Smooth muscle cell (in vitro differentiated cells): ENCODE measurements at regions not wholly inside any gene's neighbourhood (a gene's known extent, or its start where the extent isn't known, plus 50 kb on each side); places are given as distances from the start of the nearest gene placed in this dataset.

Source experiments
- DNase-seq: peaks from one replicate; lab custom pipeline; 2025; ENCODE audit not compliant: unreplicated experiment; lab: John Stamatoyannopoulos, UW
- H2AFZ ChIP-seq: fragments of 200-600 bp; sonication (generic); 2 replicates; pipeline ENCODE4 v1.6.0; 2016; ENCODE audit warnings: antibody characterized with exemption, low read depth, mild to moderate bottlenecking
- H3F3A ChIP-seq: fragments of 200-600 bp; sonication (generic); 2 replicates; pipeline ENCODE4 v1.6.0; 2017; ENCODE audit warnings: antibody characterized with exemption, low read depth
- H3K27ac ChIP-seq: fragments of 200-600 bp; sonication (generic); 2 replicates; pipeline ENCODE4 v1.5.1; 2016; ENCODE audit warnings: low read depth, mild to moderate bottlenecking
- H3K27me3 ChIP-seq: fragments of 200-600 bp; sonication (generic); 2 replicates; pipeline ENCODE4 v1.6.1; 2016; ENCODE audit warnings: low read depth, mild to moderate bottlenecking
- H3K36me3 ChIP-seq: fragments of 200-600 bp; sonication (generic); 2 replicates; pipeline ENCODE4 v1.5.1; 2016; ENCODE audit warnings: low read depth
- H3K4me1 ChIP-seq: fragments of 200-600 bp; sonication (generic); 2 replicates; pipeline ENCODE4 v1.5.1; 2016; ENCODE audit warnings: low read depth
- H3K4me2 ChIP-seq: fragments of 200-600 bp; sonication (generic); 2 replicates; pipeline ENCODE4 v1.6.0; 2016; ENCODE audit warnings: mild to moderate bottlenecking
- H3K4me3 ChIP-seq: fragments of 200-600 bp; sonication (generic); 2 replicates; pipeline ENCODE4 v1.5.1; 2016; ENCODE audit warnings: mild to moderate bottlenecking
- H3K79me2 ChIP-seq: fragments of 200-600 bp; sonication (generic); 2 replicates; pipeline ENCODE4 v1.6.0; 2016; ENCODE audit warnings: low read depth, mild to moderate bottlenecking
- H3K9ac ChIP-seq: fragments of 200-600 bp; sonication (generic); 2 replicates; pipeline ENCODE4 v1.6.0; 2016; ENCODE audit warnings: low read depth
- H3K9me3 ChIP-seq: fragments of 200-600 bp; sonication (generic); replicated peaks from 2 replicates; pipeline ENCODE4 v1.5.1; 2016; ENCODE audit warnings: low read depth
- H4K20me1 ChIP-seq: fragments of 200-600 bp; sonication (generic); 2 replicates; pipeline ENCODE4 v1.6.0; 2016; ENCODE audit warnings: low read depth
- WGBS: methylation state at CpG from one replicate; pipeline ENCODE4 v1.1.7; 2016; ENCODE audit warnings: low lambda C conversion rate; 5-methylcytosine and 5-hydroxymethylcytosine counted together
- TF ChIP-seq, protein P1 (sequence below): fragments of 200-600 bp; sonication (generic); IDR thresholded peaks from 2 replicates; pipeline ENCODE4 v1.5.1; 2017; ENCODE audit warnings: borderline replicate concordance, mild to moderate bottlenecking, antibody characterized with exemption; ENCODE audit not compliant: insufficient read depth, poor library complexity, severe bottlenecking

DNA sequence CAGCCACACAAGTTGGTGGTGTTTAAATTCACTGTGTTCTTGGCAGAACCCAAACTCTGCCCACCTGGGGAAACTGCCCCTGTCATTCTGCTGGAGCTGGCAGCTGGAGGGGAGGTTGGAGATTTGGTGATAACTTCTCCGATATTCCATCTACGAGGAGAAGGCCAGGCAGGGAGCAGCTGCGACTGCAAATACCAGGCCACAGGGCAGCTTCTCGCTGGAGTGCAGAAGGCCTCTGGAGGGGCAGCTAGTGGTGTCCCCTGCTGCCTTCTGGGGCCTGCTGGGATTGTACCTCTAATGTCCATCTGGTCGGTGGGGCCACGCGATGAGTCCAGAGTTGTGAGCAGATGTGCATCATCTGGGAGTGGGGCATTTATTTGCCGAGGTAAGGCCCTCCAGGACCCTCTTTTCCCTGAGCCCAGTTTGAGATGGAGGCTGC is 98.9 kb downstream of the ACKR3 start:
- 94% methylated on average over 8 of the region's 8 CpGs for WGBS
- H4K20me1 ChIP-seq, result no peaks in the 10 kb centered on the region
- DNase-seq, result no peak
- no peak overlapping the region for H3K9ac ChIP-seq
- H3K4me3 ChIP-seq, result no peak overlapping the region
- H3F3A ChIP-seq, result peaks cover 7% of the 10 kb centered on the region
- no peaks in the 10 kb centered on the region for H3K79me2 ChIP-seq
- TF ChIP-seq, protein P1, sequence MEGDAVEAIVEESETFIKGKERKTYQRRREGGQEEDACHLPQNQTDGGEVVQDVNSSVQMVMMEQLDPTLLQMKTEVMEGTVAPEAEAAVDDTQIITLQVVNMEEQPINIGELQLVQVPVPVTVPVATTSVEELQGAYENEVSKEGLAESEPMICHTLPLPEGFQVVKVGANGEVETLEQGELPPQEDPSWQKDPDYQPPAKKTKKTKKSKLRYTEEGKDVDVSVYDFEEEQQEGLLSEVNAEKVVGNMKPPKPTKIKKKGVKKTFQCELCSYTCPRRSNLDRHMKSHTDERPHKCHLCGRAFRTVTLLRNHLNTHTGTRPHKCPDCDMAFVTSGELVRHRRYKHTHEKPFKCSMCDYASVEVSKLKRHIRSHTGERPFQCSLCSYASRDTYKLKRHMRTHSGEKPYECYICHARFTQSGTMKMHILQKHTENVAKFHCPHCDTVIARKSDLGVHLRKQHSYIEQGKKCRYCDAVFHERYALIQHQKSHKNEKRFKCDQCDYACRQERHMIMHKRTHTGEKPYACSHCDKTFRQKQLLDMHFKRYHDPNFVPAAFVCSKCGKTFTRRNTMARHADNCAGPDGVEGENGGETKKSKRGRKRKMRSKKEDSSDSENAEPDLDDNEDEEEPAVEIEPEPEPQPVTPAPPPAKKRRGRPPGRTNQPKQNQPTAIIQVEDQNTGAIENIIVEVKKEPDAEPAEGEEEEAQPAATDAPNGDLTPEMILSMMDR, result no peak
- no peak overlapping the region for H3K27ac ChIP-seq
- H3K9me3 ChIP-seq, result no peaks in the 10 kb centered on the region
- H2AFZ ChIP-seq, result no peak overlapping the region
- H3K4me2 ChIP-seq, result no peak overlapping the region
- H3K36me3 ChIP-seq, result no peaks in the 10 kb centered on the region
- peaks cover 3% of the 10 kb centered on the region for H3K4me1 ChIP-seq
- H3K27me3 ChIP-seq, result no peaks in the 10 kb centered on the region

DNA sequence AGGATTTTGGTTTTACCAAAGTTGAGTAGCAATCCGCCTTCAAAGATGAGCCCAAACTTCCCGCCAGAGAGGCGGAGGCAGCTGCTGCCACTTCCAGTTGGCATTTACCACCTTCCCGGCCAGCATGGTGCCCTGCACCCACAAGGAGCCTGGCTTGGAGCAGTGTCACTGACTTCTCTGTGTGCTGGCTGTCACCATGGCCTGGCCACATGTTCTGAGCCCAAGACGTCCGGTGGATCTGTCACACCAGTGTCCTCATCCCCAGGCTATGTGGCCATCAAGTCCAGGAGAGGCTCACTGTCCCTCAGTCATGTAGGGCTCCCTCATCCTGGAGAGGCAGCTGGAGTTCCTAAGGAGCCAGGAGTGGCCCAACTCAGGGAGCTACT is 100.6 kb downstream of the ACKR3 start:
- WGBS, result 97% methylated on average over 6 of the region's 6 CpGs
- TF ChIP-seq, protein P1, result no peak
- no peaks in the 10 kb centered on the region for H3K36me3 ChIP-seq
- no peaks in the 10 kb centered on the region for H3K27me3 ChIP-seq
- no peak overlapping the region for H3K9ac ChIP-seq
- no peaks in the 10 kb centered on the region for H3K79me2 ChIP-seq
- no peaks in the 10 kb centered on the region for H3K9me3 ChIP-seq
- no peaks in the 10 kb centered on the region for H4K20me1 ChIP-seq
- no peaks in the 10 kb centered on the region for H3K4me1 ChIP-seq
- H3K27ac ChIP-seq, result no peak overlapping the region
- H3F3A ChIP-seq, result peaks cover under 1% of the 10 kb centered on the region
- DNase-seq, result no peak
- no peak overlapping the region for H3K4me3 ChIP-seq
- no peak overlapping the region for H3K4me2 ChIP-seq
- H2AFZ ChIP-seq, result no peak overlapping the region

DNA sequence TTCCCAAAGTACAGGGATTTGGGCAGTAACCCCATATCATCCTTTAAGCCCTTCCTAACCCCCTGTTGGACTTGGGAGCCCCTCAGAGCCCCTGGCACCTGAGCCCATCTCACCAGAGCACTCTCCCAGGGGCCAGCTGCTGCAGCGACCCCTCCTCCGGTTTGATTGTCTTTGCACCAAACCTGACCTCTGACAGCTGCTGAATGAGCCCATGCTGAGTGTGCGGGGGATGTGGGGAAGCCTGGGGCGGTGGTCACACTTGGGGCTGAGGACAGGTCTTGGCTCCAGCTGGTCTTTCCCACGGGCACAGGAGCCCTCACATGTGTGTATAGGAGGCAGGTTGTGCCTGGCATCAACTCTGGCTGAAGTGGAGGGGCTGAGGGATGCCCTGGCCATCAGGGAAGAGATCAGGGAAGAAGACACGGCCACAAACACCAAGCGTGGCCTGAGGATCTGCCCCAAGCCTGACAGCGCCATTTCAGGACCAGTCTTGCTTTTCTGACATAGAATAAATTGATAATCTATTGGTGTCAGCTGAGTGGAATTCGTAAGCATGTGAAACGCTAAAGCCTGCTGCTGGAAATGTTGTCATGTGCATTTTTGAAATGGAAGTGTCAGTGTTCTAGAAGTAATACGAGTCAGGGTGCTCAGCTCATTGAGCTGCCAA is 102.4 kb downstream of the ACKR3 start:
- TF ChIP-seq, protein P1, result no peak
- 95% methylated on average over 11 of the region's 11 CpGs for WGBS
- Histone ChIP-seq H3K9me3 (no peaks in the 10 kb centered on the region), H3K27me3 (no peaks in the 10 kb centered on the region), H2AFZ (no peak overlapping the region), H3K79me2 (no peaks in the 10 kb centered on the region), H4K20me1 (no peaks in the 10 kb centered on the region), H3K4me2 (no peak overlapping the region), H3K36me3 (no peaks in the 10 kb centered on the region), H3K4me3 (no peak overlapping the region), H3K9ac (no peak overlapping the region), H3K4me1 (no peaks in the 10 kb centered on the region), H3K27ac (no peak overlapping the region), H3F3A (peaks cover 7% of the 10 kb centered on the region)
- DNase-seq, result no peak

DNA sequence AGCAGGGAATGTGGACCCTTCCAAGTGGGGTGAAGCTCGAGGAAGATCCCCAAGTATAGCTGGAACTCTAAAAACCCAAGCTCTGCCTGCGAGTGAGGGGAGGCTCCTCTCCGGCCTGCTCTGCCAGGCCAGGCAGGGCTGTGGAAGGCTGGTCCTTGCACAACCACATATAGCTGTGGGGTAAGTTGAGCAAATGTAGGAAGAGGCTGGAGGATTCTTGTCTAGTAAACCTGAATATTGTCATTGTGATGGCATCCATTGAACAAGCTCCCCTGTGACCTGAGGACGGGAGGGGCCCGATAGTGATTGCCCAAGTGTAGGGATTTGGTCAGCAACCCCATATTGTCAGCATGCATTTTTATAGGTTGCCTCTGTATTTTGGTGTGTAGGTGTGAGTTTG is 103.0 kb downstream of the ACKR3 start:
- H3K4me1 ChIP-seq, result no peaks in the 10 kb centered on the region
- H2AFZ ChIP-seq, result no peak overlapping the region
- TF ChIP-seq, protein P1, result no peak
- H3F3A ChIP-seq, result peaks cover 7% of the 10 kb centered on the region
- no peak overlapping the region for H3K4me3 ChIP-seq
- no peak overlapping the region for H3K27ac ChIP-seq
- H3K36me3 ChIP-seq, result no peaks in the 10 kb centered on the region
- H3K4me2 ChIP-seq, result no peak overlapping the region
- H3K27me3 ChIP-seq, result no peaks in the 10 kb centered on the region
- no peak for DNase-seq
- WGBS, result 87% methylated on average over 5 of the region's 5 CpGs
- H3K9me3 ChIP-seq, result no peaks in the 10 kb centered on the region
- H4K20me1 ChIP-seq, result no peaks in the 10 kb centered on the region
- no peaks in the 10 kb centered on the region for H3K79me2 ChIP-seq
- H3K9ac ChIP-seq, result no peak overlapping the region
